ENCODE measurements at regions not wholly inside any gene's neighbourhood (a gene's known extent, or its start where the extent isn't known, plus 50 kb on each side); places are given as distances from the start of the nearest gene placed in this dataset.

DNA sequence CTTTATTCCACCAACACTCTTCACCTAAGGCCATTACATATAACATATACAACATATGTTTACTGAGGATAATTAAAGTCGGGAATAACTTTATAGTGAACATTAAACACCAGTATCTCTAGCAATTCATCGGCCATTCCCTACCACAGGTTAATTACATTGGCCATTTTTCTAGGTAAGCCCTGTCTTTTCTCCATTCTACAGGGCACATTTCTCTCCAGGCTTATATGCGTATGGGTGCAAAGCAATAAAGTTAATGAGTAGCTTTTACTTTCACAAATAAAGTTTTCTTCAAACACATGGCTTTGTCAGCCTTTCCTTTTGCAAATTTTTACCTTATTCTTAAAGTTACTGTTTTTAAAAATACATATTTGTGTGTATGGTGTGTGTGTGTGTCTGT, 111.9 kb upstream of the IQCM start:
- DNase-seq (ENCODE audit: insufficient read length, low spot score): no peak
- FAIRE-seq: no peak

DNA sequence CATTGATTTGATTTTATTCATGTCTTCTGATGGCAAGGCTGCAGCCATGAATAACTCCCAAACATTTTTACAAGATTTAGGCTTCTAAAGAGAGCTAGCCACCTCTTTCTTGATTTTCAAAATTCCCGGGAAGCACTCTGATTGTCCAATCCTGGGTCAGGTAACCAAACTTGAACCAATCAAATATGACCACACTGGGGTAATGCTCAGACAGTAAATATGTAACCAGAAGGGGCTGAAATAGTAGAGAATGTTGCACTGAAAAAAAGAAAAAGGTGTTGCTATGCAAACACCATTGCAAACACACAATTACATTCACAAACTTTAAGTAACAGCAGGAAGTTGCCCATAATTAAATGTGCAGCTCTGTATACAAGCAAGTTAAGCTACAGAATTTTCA, 112.9 kb upstream of the IQCM start:
- FAIRE-seq (no peak), DNase-seq (ENCODE audit: insufficient read length, low spot score) (no peak)

DNA sequence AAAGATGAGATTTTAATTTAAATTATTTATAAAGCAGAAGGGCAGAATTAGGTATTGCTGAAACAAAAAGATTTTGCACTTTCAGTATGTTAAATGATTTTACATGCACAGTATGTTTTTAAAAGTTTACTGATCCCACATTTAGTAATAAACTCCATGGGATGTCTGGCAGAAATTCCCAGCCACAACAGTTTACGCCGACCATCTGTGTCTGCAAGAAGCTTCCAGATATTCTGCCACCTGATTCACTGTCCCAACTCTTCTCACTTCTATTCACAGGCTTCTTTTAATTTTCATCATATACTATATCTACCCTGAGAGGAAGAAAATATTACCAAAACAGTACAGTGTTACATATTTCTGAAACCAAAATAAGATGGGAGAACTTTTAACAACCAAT, 115.8 kb upstream of the IQCM start:
- FAIRE-seq (no peak), DNase-seq (ENCODE audit: insufficient read length, low spot score) (no peak)

DNA sequence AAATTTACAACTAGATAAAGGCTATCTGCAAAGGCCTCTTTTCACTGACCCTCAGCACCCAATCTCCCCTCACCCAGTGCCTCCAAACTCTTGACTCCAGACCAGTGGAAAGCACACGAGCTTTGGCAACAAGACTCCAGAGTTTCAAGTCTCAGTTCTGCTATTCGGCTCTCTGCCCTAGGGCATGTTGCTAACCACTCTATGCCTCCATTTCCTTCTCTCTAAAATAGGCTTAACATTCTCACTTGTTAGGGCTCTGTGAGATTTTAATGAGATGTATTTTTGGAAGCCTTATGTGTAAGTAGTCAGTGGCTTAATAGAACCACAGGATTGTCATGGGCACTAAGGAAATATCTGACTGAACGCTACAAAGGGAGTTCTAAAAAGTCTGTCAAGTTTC, 116.5 kb upstream of the IQCM start:
- FAIRE-seq (no peak), DNase-seq (ENCODE audit: insufficient read length, low spot score) (no peak)

DNA sequence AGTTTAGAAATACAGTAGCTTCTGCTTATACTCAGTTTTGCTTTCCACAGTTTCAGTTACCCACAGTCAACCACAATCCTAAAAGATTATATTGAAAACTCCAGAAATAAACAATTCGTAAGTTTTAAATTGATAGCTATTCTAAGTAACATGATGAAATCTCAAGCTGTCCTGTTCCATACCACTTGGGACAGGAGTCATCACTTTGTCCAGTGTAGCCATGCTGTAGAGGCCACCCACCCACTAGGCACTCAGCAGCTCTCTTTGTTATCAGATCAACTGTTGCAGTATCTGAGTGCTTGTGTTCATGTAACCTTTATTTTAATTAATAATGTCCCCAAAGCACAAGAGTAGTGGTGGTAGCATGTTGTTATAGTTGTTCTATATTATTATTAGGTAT, 117.5 kb upstream of the IQCM start:
- FAIRE-seq: no peak
- DNase-seq (ENCODE audit: insufficient read length, low spot score): no peak

DNA sequence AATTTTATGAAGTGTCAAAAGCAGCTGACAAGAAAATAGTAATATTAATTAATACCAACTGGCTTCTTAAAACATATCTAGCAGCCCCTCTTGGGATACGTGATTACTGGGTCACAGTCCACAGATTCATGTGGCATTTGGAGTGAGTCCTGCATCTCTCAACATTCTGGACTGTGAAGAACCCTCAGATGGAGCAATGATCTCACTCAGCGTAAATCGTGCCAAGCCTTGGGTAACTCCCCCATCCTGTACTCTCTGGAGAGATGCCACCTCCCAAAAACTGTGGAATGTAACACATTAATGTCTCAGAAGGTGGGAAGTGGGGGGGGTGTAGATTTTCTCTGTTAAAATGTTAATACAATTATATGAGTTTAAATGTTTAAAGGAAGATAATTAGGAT, 118.2 kb upstream of the IQCM start:
- DNase-seq (ENCODE audit: insufficient read length, low spot score) (no peak), FAIRE-seq (no peak)

DNA sequence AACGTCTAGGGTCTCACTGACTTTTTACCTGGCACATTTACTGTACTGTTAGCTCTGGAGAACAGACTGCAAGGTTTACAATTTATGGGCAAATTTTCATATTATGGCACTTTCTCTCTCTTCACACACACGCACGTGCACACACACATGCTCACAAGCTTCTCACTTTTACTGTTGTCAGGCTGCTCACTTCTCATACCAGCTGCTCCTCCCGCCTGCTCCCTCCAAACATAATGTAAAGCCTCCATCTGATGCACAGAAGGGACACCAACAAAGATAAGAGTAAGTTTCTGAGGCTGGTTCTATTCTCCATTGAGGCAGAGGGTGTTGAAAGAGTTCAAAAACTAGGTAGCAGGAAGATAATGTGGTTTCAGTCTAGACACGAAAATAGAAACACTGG, 128.9 kb upstream of the DCLK2 start:
- no peak for DNase-seq (ENCODE audit: insufficient read length, low spot score)
- no peak for FAIRE-seq

DNA sequence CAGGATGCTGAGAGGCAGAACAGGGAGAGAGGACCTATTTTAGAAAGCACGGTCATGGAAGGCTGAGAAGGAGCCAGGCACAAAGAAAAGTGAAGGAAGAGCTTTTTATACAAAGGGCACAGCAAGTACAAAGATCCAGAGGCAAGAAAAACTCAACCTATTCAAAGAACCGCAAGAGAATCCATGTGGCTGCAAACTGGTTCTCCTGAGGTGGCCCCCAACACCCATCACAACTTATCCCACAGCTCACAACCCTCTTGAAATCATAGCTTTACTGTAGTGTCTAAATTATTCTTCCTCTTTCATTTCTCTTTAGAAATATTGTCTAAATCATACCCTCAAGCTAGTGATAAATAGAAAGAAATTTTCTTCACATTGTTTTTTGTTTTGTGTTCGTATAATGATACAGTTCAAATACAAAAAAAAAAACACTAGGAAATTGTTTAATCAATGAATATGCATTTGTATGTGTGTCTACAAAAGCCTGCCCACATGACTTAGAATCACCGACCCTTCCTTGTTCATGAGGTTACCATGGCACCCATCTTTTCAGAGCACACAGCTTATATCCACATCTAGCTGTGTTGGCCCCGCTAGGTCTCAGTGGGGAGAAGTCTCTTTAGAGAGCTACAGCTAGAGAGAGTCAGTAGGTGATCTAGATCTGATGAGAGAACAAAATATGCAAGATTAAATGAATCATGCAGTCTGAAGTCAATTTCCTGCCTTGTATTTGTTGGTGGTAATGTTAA, 126.9 kb upstream of the DCLK2 start:
- DNase-seq (ENCODE audit: insufficient read length, low spot score) (no peak), FAIRE-seq (no peak)

DNA sequence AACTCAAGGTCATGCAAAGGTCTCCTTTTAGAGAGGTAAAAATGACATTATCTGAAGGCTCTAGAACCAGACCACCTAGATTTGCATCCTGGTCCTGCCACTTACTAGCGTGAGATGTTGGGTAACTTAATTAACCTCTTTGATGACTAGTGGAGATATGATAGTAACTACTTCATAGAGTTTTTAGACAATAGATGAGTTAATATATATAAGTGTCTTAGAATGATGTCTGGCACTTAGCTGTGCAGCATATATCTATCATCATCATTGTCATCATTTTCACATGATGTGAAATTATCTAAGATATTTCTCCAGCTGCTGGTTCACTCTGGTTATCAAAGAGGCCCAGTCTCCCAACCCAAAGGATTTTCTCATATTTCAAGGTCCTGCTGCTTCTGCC, 126.1 kb upstream of the DCLK2 start:
- no peak for DNase-seq (ENCODE audit: insufficient read length, low spot score)

DNA sequence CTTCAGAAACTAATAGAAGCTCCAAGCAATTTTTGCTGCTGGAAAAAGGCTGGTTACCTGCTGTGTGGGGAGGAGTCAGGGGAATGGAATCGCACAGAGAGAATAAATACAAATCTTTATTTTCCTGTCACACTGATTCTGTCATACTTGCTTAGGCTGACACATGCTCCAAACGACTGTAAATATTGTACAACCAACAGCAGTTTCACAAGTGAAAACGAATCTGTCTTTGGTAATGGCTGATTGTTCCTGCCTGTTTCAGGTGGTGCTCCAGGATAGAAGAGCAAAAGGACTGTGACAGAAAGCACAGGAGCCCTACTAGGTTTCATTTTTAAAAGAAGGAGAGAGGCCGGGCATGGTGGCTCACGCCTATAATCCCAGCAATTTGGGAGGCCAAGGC, 125.5 kb upstream of the DCLK2 start:
- FAIRE-seq: no peak
- DNase-seq (ENCODE audit: insufficient read length, low spot score): no peak

More for the DNA sequence above, 126.1 kb upstream of the DCLK2 start:
- no peak for FAIRE-seq

DNA sequence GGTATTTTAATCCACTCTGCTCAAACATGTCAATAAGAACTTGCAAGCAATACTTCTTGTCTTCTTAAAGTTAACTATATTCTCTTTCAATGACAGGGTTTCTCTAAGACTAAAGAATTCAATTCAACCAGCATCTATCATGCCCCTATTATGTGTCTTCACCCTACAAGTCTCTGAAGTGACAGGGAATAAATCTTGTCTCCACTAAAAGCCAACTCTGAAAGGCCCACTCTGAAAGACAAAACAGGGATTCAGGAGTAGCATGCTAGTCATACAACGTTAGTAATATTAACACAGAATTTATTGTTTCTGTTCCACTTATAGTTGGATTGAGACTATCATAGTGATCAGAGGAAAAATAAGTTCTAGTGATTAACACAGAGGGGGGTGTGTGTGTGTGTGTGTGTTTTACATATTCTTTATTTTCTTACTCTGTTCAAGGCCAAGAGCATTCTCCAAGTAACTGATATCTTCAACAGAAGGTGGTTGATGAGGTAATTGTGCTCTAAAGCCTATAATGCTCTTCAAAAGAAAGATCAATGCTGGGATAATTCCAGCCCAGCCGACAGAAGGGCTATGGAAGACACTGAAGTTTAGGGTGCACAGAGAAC, 122.4 kb upstream of the DCLK2 start:
- no peak for FAIRE-seq
- no peak for DNase-seq (ENCODE audit: insufficient read length, low spot score)

DNA sequence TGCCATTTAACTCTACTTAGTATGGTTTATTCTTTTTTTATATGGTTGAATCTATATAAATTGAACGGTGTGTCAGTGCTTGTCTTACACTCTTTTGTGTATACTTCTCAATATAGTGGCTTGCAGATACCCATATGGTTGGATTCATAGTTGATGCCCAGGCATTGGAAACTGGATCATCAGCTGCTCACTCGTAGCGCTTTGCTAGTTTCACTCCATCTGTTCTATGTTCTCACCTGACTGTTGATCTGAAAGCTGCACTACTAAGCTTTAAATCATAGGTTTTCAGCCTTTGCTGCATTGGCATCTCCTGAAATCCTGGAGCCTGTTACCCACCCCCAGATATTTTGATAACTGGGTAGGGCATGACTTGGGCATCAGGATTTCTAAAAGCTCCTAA, 121.6 kb upstream of the DCLK2 start:
- no peak for FAIRE-seq
- DNase-seq (ENCODE audit: insufficient read length, low spot score): no peak

DNA sequence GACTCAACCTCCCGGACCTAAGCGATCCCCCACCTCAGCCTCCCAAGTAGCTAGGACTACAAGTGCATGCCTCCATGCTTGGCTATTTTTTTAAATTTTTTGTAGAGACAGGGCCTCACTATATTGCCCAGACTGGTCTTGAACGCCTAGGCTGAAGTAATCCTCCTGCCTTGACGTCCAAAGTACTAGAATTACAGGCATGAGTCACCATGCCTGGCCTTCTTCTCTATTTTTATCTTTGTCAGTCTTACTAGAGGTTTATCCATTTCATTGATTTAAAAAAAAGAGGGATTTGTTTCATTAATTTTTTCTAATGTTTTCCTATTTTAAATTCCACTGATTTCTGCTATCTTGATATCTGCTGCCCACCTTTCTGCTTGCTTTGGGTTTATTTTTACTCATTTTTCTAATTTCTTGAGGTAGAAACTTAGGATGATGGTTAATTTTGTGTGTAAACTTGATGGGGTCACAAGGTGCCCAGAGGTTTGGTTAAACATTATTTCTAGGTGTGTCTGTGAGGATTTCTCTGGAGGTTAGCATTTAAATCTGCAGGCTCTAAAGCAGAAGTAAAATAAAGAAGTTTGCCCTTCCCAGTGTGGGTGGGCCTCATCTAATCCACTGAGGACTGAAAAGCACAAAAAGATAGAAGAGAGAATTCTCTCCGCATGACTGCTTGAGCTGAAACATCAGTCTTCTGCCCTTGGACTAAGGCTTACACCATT, 116.2 kb upstream of the DCLK2 start:
- FAIRE-seq: no peak

DNA sequence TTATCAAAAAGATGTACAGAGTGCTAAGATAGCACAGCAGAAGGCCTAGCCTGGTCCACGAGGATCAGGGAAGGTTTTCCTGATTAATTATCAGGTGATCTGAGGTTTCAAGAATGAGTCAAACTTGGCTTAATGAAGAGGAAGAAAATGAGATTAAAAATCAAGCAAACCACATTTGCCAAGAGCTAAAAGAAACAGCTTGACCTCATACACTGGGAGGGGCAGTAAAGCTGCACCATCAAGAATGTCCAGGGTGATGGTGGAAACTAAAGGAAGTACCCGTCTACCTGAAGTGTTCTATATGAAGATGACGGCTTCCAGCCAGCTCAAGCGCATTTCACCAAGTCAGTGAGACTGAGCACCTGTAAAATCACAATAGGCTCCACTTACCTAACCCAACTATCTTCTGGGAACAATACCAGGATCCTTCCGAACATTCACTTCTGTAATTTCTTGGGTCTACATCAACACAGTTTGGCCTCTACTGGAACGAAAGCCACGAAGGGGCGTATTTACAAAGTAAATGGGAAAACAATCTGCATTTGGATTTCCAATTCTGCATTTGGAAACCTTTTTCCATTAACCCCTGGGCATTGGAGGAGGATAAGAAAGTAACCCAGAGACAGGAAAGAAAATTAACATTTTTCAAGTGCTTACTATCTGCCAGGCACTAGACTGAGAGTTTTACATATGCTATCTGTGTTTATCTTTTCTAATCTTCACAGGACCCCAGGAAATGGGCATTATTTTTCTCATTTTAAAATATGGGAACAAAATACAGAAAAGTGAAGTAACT, 114.0 kb upstream of the DCLK2 start:
- FAIRE-seq (no peak), DNase-seq (ENCODE audit: insufficient read length, low spot score) (no peak)

More for the DNA sequence above, 116.2 kb upstream of the DCLK2 start:
- no peak for DNase-seq (ENCODE audit: insufficient read length, low spot score)

DNA sequence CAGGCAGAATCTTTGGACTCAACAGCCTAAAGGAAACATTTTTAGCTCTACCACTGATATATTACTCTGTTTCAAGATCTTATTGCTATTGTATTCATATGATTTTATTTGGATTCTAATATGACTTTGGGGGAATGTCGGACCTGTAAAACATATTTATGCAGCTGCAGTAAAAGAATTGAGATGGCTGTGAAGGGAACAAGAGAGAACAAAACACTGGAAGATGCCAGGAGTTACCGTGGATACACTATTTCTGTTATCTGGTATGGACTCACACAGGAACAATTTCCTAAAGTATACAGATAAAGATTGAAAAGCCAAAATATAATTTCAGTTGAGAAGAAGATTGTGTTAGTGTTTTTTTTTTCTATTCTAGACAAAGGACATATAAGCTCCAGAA, 113.0 kb upstream of the DCLK2 start:
- no peak for DNase-seq (ENCODE audit: insufficient read length, low spot score)
- no peak for FAIRE-seq

DNA sequence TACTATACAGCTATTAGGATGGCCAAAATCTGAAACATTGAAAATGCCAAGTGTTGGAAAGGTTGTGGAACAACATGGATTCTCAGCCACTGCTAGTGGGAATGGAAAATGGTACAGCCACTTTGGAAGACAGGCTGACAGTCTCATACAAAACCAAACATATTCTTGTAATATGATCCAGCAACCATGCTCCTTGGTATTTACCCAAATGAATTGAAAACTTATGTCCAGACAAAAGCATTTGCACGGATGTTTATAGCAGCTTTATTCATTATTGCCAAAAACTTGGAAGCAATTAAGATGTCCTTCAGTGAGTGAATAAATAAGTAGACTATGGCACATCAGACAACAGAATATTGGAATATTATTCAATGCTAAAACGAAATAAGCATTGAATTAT, 105.8 kb upstream of the DCLK2 start:
- no peak for DNase-seq (ENCODE audit: insufficient read length, low spot score)
- FAIRE-seq: no peak

DNA sequence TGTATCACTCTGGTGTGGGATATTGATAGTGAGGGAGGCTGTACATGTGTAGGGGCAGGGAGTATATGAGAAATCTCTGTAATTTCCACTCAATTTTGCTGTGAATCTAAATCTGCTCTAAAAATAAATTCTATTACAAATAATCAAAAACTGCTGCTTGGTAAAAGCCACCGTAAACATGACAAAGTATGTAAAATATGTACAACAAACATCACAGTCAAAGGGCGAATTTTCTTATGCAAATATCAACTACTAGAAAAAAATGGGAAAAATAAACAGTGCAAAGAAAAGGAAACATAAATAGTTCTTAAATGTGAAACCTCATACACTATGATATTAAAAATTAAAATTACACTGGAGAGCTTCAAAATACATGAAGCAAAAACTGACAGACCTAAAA, 105.1 kb upstream of the DCLK2 start:
- FAIRE-seq: no peak
- DNase-seq (ENCODE audit: insufficient read length, low spot score): no peak

DNA sequence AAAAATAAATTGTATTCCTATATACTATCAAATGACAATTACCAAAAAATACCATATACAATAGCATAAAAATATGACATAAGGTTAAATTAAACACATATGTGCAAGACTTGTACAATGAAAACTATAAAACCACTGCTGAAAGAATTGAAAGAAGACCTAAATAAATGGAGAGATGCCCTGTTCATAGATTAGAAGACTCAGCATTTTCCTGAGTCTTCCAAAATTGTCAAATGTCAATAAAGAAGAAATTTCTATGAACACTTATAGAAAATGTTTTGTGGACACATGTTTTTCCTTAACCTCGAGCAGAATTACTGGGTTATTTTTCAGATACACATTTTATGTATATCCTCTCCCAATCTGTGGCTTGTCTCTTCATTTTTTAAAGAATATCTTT, 103.1 kb upstream of the DCLK2 start:
- FAIRE-seq (no peak), DNase-seq (ENCODE audit: insufficient read length, low spot score) (no peak)

DNA sequence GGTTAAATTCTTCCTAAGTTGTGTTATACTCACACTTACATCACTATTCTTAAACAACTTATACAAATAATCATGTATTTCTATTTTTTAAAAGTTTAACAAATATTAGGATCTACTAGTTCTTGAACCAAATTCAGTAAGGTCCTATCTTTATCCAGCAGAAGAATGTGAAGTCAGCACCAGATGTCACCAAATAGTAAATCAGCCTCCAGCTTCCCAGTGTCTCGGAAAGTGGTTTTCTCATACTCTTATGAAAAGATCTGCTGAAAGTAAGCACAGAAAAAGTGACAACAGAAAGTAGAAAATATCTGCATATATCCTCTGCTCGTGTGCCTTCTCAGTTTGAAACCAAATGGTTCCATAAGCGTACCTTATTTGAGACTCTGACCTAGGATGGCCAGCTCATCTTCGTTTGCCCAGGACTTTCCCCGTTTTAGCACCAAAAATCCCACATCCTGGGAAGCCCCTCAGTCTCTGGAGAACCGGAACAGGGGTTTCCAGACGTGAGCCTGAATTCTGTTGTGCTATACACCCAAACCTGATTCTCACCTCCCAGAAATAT, 98.0 kb upstream of the DCLK2 start:
- DNase-seq (ENCODE audit: insufficient read length, low spot score) (no peak), FAIRE-seq (no peak)

DNA sequence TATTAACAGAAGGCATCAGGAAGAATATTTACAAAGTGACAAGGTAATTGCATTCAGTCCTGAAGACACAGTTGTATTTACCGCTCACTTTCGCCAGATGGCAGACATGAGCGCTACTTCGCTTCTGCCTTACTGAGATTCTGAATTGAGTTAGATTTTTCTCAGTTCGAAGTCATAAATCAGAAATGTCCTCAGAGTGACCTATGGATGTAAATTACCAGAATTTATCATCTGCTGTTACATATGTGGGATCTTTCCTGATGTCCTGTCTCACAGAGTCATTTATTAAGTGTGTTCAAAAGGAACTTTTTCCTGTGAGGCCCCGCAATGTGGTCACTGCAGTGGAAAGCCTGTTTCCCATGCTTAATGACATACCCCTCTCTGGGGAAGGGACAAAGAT, 97.3 kb upstream of the DCLK2 start:
- peak; percentile 52 for DNase-seq (ENCODE audit: insufficient read length, low spot score)
- peak; percentile 65 for FAIRE-seq

DNA sequence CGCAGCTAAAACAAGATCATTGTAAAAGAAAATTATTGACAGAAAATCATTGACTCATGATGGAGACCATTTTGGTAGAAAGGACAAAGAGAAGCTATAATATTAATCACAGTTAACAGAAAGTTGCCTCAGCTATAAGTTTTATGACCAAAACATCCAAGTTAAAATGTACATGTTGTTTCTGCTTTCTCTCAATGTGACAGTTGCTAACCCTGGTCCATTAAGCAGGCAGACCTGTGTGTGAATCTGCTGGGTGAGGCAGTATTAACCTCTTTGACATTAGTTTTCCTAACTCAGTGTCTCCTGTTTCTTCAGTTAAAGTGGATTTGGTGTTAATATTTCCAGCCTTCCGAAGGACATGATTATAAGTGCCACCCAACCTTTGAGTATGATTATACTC, 94.8 kb upstream of the DCLK2 start:
- DNase-seq (ENCODE audit: insufficient read length, low spot score): no peak
- no peak for FAIRE-seq
